Right ventricle myocardium superior (tissue), 1 donor: ENCODE measurements at regions not wholly inside any gene's neighbourhood (a gene's known extent, or its start where the extent isn't known, plus 50 kb on each side); places are given as distances from the start of the nearest gene placed in this dataset.
"Not testable (repeated sequence)": the region's sequence is repeated elsewhere in the genome, so short reads cannot be mapped to it uniquely, and the experiment has no call there.

Experiments used
- ATAC-seq: fragments of 200-7000 bp; cut with Tn5 transposase; one replicate; pipeline ENCODE4 v1.9.1; 2020; ENCODE audit warnings: mild to moderate bottlenecking; ENCODE audit not compliant: poor library complexity
- DNase-seq: peaks from one replicate; pipeline ENCODE4 v3.0.0-alpha.2; 2020
- intact Hi-C: fragments of 100-400 bp; cut with DNase I; formaldehyde crosslinking; loops from one replicate; pipeline ENCODE4 v1.11.2; 2022
- donor health status: DM: no; HTN: yes; CAD: no; lungs with severe emphysema.

GRCh38 chr1:220942278-220942677, 63.0 kb downstream of the HLX start:
- no peak for ATAC-seq
- DNase-seq, result no peak
- intact Hi-C loops, result no loop called here

DNA sequence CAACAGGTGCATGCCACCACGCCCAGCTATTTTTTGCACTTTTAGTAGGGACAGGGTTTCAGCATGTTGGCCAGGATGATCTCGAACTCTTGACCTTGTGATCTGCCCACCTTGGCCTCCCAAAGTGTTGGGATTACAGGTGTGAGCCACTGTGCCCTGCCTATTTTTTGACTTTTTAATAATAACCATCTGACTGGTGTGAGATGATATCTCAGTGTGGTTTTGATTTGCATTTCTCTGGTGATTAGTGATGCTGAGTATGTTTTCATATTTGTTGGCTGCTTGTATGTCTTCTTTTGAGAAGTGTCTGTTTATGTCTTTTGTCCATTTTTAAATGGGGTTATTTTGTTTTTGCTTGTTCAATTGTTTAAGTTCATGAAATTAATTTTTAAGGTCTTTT, 63.7 kb downstream of the HLX start:
- intact Hi-C loops, ATAC-seq, DNase-seq: not testable (repeated sequence)

- no peak for ATAC-seq
- no peak for DNase-seq
- intact Hi-C loops, result no loop called here
These were observed 64.2 kb downstream of the HLX start for GRCh38 chr1:220943319-220943996.

GRCh38 chr1:220950576-220950975, 71.3 kb downstream of the HLX start:
- DNase-seq (no peak), ATAC-seq (no peak)
- intact Hi-C loops, result no loop called here

- no peak for DNase-seq
These were observed 73.9 kb downstream of the HLX start for GRCh38 chr1:220952961-220953643.

DNA sequence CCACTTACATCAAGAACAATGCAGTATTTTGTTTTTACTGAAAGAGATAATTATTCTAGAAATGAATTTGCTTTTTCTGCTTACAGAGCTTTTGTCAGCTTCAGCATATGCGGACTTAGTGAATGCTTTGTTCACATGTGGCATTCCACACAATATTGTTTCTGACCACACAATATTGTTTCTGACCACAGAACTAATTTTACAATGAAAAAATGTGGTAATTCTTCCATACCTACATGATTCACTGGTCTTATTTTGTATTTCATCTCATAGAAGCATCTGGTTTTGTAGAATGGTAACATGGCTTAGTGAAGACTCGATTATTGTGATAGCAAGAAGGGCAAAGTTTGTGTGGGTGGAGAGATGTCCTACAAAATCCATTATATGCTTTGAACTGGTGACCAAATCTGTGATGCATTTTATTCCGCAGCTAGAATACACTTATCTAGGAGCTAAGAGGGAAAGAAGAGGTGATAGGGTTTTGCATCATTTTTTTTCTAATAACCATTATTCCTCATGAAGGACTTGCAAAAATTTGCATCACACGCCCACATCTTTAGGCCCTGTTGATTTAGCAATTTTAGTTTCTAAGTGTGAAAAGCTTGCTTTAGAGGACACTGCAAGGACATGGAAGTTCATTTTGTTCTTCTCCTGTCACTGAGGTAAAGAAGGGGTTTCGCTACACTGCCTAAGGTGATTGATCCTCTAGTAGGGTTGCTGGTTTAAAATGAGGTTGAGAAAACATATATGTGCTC, 75.3 kb downstream of the HLX start:
- no peak for DNase-seq
- intact Hi-C loops, result no loop called here

More at GRCh38 chr1:220952961-220953643, 73.9 kb downstream of the HLX start:
- no peak for ATAC-seq
- intact Hi-C loops, result no loop called here

GRCh38 chr1:220955116-220955515, 75.9 kb downstream of the HLX start:
- ATAC-seq (no peak), DNase-seq (no peak)
- intact Hi-C loops, result no loop called here

More for the DNA sequence above, 75.3 kb downstream of the HLX start:
- no peak for ATAC-seq

DNA sequence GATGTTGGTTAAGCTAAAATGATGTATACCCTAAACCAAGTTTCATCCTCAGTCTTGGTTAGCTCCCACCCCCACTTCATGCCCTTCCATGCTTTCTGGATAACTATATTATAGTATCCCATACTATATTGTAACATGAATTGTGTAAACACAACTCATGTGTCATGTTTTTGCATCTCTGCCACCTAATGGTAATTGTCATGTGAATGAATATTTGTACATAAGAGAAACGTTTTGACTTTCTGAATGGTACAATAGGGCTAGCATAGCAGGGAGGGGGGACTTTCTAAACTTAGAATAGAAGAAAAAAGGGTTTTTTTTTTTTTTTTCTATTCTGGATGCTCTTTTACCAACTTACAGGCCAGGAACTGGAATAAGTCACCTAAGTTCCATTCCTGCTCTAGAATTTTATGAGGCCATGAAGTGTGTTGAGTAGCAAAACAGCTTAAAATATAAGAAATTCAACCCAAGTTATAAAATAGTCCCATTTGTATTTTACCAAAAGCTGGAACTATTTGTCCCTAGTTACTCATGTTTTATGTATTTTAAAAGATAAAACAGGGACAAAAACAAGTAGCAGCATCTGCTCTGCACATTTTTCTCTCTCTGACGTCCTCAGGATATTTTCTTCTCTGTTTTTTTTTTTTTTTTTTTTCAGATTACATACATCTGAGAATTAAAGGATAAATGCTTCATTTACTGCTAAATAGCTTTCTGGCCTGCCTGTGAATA, 77.4 kb downstream of the HLX start:
- no peak for ATAC-seq
- intact Hi-C loops, result no loop called here

DNA sequence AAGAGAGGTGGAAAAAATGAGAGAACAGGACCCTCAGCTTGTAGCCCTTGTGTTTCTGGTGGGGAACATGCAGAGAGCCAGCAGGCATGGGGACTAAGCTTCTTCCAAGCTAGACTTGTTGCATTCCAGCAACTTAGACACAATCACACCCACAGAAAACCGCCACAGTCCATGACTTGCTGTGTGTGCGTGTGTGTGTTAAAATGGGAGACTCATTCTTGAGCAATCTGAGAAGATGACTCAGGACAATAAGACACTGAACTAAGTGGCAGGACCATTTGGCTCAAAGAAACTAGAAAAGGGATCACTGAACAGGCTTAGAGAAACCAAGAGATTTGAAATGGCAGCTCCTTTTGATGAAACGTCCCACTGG, 78.0 kb downstream of the HLX start:
- peak; percentile 81 for ATAC-seq
- no peak for DNase-seq
- intact Hi-C loops, result no loop called here

More for the DNA sequence above, 77.4 kb downstream of the HLX start:
- DNase-seq, result no peak

GRCh38 chr1:220958234-220958633, 79.0 kb downstream of the HLX start:
- no peak for ATAC-seq
- intact Hi-C loops, result no loop called here
- DNase-seq, result no peak

- intact Hi-C loops, result no loop called here
- DNase-seq (no peak), ATAC-seq (no peak)
These were observed 82.9 kb downstream of the HLX start for GRCh38 chr1:220962031-220962751.

DNA sequence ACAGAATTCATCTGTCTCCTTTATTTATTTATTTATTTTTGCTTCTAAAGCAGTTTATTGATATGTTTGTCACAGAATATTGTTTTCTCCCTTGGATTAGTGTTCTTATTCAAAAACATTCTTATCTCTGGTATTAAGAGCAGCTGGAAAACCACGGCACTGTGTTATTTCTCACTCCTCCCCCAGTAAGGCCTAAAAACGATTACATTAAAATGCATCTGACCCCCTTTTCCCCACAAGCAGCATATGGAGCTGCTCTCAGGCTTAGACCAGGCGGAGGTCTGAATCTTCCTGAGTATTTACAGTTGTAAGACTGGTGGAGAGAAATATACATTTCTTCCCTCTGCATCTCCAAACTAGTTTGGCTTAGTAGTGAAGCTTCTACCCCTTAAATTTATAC, 86.8 kb downstream of the HLX start:
- DNase-seq (no peak), ATAC-seq (no peak)
- intact Hi-C loops, result no loop called here

DNA sequence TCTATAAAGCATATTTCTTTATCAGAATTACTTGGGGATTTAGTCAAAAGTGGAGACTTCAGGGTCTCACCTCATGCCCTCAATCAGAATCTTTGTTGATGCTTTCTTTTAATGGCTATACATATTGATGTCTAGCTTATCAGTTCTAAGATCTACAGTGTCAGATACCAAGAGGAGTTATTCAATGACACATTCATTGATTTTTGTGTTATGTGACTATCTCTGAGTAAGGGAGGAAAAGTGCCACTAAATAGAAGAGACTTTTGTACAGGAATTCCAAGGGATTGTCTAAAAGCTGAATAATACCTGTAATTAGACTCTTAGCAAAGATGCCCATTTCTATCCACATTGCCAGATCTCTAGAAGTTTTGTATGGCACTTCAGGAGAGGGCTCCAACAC, 87.2 kb downstream of the HLX start:
- intact Hi-C loops, result no loop called here
- ATAC-seq (no peak), DNase-seq (no peak)

- DNase-seq (no peak), ATAC-seq (no peak)
- intact Hi-C loops, result no loop called here
These were observed 87.8 kb downstream of the HLX start for GRCh38 chr1:220966881-220967611.

GRCh38 chr1:220967911-220968310, 88.7 kb downstream of the HLX start:
- intact Hi-C loops, result no loop called here
- ATAC-seq (no peak), DNase-seq (no peak)

DNA sequence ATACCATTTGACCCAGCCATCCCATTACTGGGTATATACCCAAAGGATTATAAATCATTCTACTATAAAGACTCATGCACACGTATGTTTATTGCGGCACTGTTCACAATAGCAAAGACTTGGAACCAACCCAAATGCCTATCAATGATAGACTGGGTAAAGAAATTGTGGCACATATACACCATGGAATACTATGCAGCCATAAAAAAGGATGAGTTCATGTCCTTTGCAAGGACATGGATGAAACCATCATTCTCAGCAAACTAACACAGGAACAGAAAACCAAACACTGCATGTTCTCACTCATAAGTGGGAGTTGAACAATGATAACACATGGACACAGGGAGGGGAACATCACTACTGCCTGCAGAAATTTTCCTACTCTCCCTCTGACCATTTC, 90.0 kb downstream of the HLX start:
- not testable (repeated sequence) for ATAC-seq

GRCh38 chr1:220970311-220970710, 91.1 kb downstream of the HLX start:
- intact Hi-C loops, result no loop called here
- ATAC-seq (no peak), DNase-seq (no peak)

More for the DNA sequence above, 90.0 kb downstream of the HLX start:
- intact Hi-C loops, DNase-seq: not testable (repeated sequence)

DNA sequence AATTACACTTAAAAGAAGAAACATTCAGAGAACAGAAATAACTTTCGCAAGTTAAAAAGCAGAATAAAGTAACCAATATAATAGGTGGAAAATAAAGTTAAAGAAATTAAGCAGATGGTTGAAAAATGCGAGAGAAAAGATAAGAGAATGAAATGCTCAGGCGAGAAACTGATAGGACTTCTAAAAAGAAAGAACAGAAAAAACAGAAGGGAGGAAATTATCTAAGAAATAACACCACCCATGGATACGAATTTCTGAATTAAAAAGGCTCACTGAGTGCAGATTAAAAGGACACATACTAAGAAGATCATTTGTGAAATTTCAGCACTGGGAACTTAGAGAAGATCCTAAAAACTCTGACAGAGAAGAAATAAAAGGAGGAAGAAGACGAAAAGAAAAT, 92.0 kb downstream of the HLX start:
- DNase-seq, result no peak
- ATAC-seq, result no peak
- intact Hi-C loops, result no loop called here
